Upper lobe of left lung (tissue), 6 donors: ENCODE measurements at regions not wholly inside any gene's neighbourhood (a gene's known extent, or its start where the extent isn't known, plus 50 kb on each side); places are given as distances from the start of the nearest gene placed in this dataset.
A peak's percentile ranks its signal among the peaks of the same experiment; 100 is the strongest.

Experiments used
- ATAC-seq, 2 donors: fragments of 200-7000 bp; cut with Tn5 transposase; one replicate each; pipeline ENCODE4 v1.9.1; 2022; ENCODE audit warnings: mild to moderate bottlenecking in 2 of 2, moderate library complexity in 2 of 2; ENCODE audit not compliant: low FRiP score in 2 of 2
- DNase-seq, 2 donors: peaks; one replicate each; pipeline ENCODE4 v3.0.0-alpha.2; 2019 to 2020
- H3K27ac ChIP-seq, 4 donors: fragments of 200-600 bp; sonication (generic); one replicate each; pipeline ENCODE4 v1.5.1; 2016 to 2019
- H3K27me3 ChIP-seq, 4 donors: fragments of 200-600 bp; sonication (generic); one replicate each; pipeline ENCODE4 v1.5.1; 2017 to 2019
- H3K36me3 ChIP-seq, 4 donors: fragments of 200-600 bp; sonication (generic); one replicate each; pipeline ENCODE4 v1.5.1; 2016 to 2019
- H3K4me1 ChIP-seq, 4 donors: fragments of 200-600 bp; sonication (generic); one replicate each; pipeline ENCODE4 v1.5.1; 2018 to 2019
- H3K4me3 ChIP-seq, 4 donors: fragments of 200-600 bp; sonication (generic); one replicate each; pipeline ENCODE4 v1.5.1; 2017 to 2019; ENCODE audit warnings: mild to moderate bottlenecking in 2 of 4, moderate library complexity in 1 of 4
- H3K9me3 ChIP-seq, 4 donors: fragments of 200-600 bp; sonication (generic); one replicate each; pipeline ENCODE4 v1.5.1; 2018 to 2019
- CTCF ChIP-seq, 6 experiments: fragments of 450-650 bp in 4 of 6; fragments of 200-600 bp in 2 of 6; sonication (generic) in 2 of 6; IDR thresholded peaks; one replicate each; pipeline ENCODE4 v1.5.1; 2016 to 2019; ENCODE audit warnings: antibody characterized with exemption in 6 of 6
- EP300 ChIP-seq, 4 donors: sonication (generic); formaldehyde crosslinking; IDR thresholded peaks; one replicate each; pipeline ENCODE4 v1.5.1; 2017; ENCODE audit warnings: antibody characterized with exemption in 4 of 4, control low read depth in 2 of 4
- POLR2A ChIP-seq, 4 donors: fragments of 450-650 bp; IDR thresholded peaks; one replicate each; pipeline ENCODE4 v1.5.1; 2016 to 2017; ENCODE audit warnings: antibody characterized with exemption in 4 of 4, mild to moderate bottlenecking in 2 of 4
- POLR2AphosphoS5 ChIP-seq, 2 donors: sonication (generic); formaldehyde crosslinking; IDR thresholded peaks; one replicate each; pipeline ENCODE4 v1.5.1; 2017; ENCODE audit warnings: antibody characterized with exemption in 2 of 2
- WGBS, 2 donors: methylation state at CpG; one replicate each; pipeline ENCODE4 v1.1.5; 2017 to 2018; 5-methylcytosine and 5-hydroxymethylcytosine counted together
- donor health status: DM: no; HTN: no; CAD: no; lungs with moderate emphysema.
- donor health status: DM: no; HTN: yes; CAD: no; lungs with severe emphysema.

GRCh38 chr15:35654332-35654731 lies 108.4 kb upstream of the DPH6 start:
- ATAC-seq (no peak), DNase-seq (no peak)
- Histone ChIP-seq H3K4me1 (no peaks in the 10 kb centered on the region), H3K36me3 (no peaks in the 10 kb centered on the region), H3K4me3 (no peak overlapping the region), H3K27ac (no peak overlapping the region), H3K9me3 (no peaks in the 10 kb centered on the region), H3K27me3 (no peaks in the 10 kb centered on the region)
- TF ChIP-seq CTCF (IDR thresholded peaks at IDR 0.05) (no peak), EP300 (IDR thresholded peaks at IDR 0.05) (no peak), POLR2AphosphoS5 (IDR thresholded peaks at IDR 0.05) (no peak), POLR2A (IDR thresholded peaks at IDR 0.05) (no peak)
- WGBS, 2 donors: 68 to 78% methylated on average over 3 of the region's 3 CpGs

- peak in 1 of 2 donors; percentile 67 for ATAC-seq
- Histone ChIP-seq H3K36me3 (no peaks in the 10 kb centered on the region), H3K4me3 (no peak overlapping the region), H3K27ac (no peak overlapping the region), H3K4me1 (no peaks in the 10 kb centered on the region), H3K9me3 (no peaks in the 10 kb centered on the region), H3K27me3 (no peaks in the 10 kb centered on the region)
- WGBS, 2 donors: 38 to 76% methylated on average over 4 of the region's 4 CpGs
- no peak for TF ChIP-seq POLR2A (IDR thresholded peaks at IDR 0.05)
- no peak for TF ChIP-seq CTCF (IDR thresholded peaks at IDR 0.05)
- TF ChIP-seq EP300 (IDR thresholded peaks at IDR 0.05): no peak
- TF ChIP-seq POLR2AphosphoS5 (IDR thresholded peaks at IDR 0.05): no peak
- DNase-seq: no peak
These were observed 111.8 kb upstream of the DPH6 start for GRCh38 chr15:35657679-35658311.

- 59 to 76% methylated on average over 2 of the region's 2 CpGs for WGBS, 2 donors
- peaks cover 16 to 21% (median 19%) of the 10 kb centered on the region in 4 donors for H3K4me1 ChIP-seq
- DNase-seq (no peak), ATAC-seq (no peak)
- H3K27ac ChIP-seq: no peak overlapping the region
- H3K9me3 ChIP-seq: no peaks in the 10 kb centered on the region
- H3K36me3 ChIP-seq: no peaks in the 10 kb centered on the region
- TF ChIP-seq EP300 (IDR thresholded peaks at IDR 0.05): no peak
- TF ChIP-seq POLR2AphosphoS5 (IDR thresholded peaks at IDR 0.05): no peak
- H3K27me3 ChIP-seq: no peaks in the 10 kb centered on the region
- H3K4me3 ChIP-seq: no peak overlapping the region
These were observed 118.0 kb upstream of the DPH6 start for GRCh38 chr15:35663956-35664355.

GRCh38 chr15:35665896-35666536 lies 120.1 kb upstream of the DPH6 start:
- peak in 1 of 2 donors; percentile 78 for ATAC-seq
- peaks cover 18 to 22% (median 20%) of the 10 kb centered on the region in 4 donors for H3K4me1 ChIP-seq
- peak overlapping the region; percentile 1 to 70 (median 57) for H3K27ac ChIP-seq
- no peak for TF ChIP-seq POLR2A (IDR thresholded peaks at IDR 0.05)
- TF ChIP-seq POLR2AphosphoS5 (IDR thresholded peaks at IDR 0.05): peak in 1 of 2 donors; percentile 15
- no peak for TF ChIP-seq CTCF (IDR thresholded peaks at IDR 0.05)
- H3K27me3 ChIP-seq: no peaks in the 10 kb centered on the region
- no peaks in the 10 kb centered on the region for H3K36me3 ChIP-seq
- no peak overlapping the region for H3K4me3 ChIP-seq
- no peak for DNase-seq
- H3K9me3 ChIP-seq: no peaks in the 10 kb centered on the region
- 57 to 65% methylated on average over 9 of the region's 9 CpGs for WGBS, 2 donors

- DNase-seq (no peak), ATAC-seq (no peak)
- TF ChIP-seq EP300 (IDR thresholded peaks at IDR 0.05) (no peak), POLR2AphosphoS5 (IDR thresholded peaks at IDR 0.05) (no peak), CTCF (IDR thresholded peaks at IDR 0.05) (no peak), POLR2A (IDR thresholded peaks at IDR 0.05) (no peak)
- Histone ChIP-seq H3K4me3 (no peak overlapping the region), H3K9me3 (no peaks in the 10 kb centered on the region), H3K27me3 (no peaks in the 10 kb centered on the region), H3K36me3 (no peaks in the 10 kb centered on the region), H3K4me1 (peaks cover 18 to 32% (median 26%) of the 10 kb centered on the region in 4 donors), H3K27ac (peak overlapping the region in 2 of 4 donors; percentile 35 to 53)
- WGBS, 2 donors: 73 to 82% methylated on average over 1 of the region's 1 CpG
These were observed 121.9 kb upstream of the DPH6 start for GRCh38 chr15:35667908-35668307.
